GM23248 (cell line): ENCODE measurements at regions not wholly inside any gene's neighbourhood (a gene's known extent, or its start where the extent isn't known, plus 50 kb on each side); places are given as distances from the start of the nearest gene placed in this dataset.

Experiments
- EZH2 ChIP-seq: fragments of 200-600 bp; sonication (generic); IDR thresholded peaks from 2 replicates; pipeline ENCODE4 v1.6.1; 2018; ENCODE audit warnings: antibody characterized with exemption, mild to moderate bottlenecking; ENCODE audit not compliant: insufficient read depth, poor library complexity, severe bottlenecking
- EZH2phosphoT487 ChIP-seq: fragments of 200-600 bp; sonication (generic); IDR thresholded peaks from 2 replicates; pipeline ENCODE4 v1.6.1; 2018; ENCODE audit warnings: antibody characterized with exemption, moderate library complexity, mild to moderate bottlenecking, low read depth; ENCODE audit not compliant: insufficient read depth

GRCh38 chr7:10221084-10221483 lies 752.6 kb upstream of the PHF14 start:
- TF ChIP-seq EZH2phosphoT487 (no peak), EZH2 (no peak)
